ENCODE measurements at regions not wholly inside any gene's neighbourhood (a gene's known extent, or its start where the extent isn't known, plus 50 kb on each side); places are given as distances from the start of the nearest gene placed in this dataset.

GRCh38 chr13:108475181-108475580 is 154.2 kb upstream of the MYO16 start:
- Histone ChIP-seq H3K27me3 (no peaks in the 10 kb centered on the region), H3K27ac (no peak overlapping the region), H3K4me3 (no peak overlapping the region), H3K4me1 (no peaks in the 10 kb centered on the region), H3K36me3 (no peaks in the 10 kb centered on the region), H3K9me3 (no peaks in the 10 kb centered on the region)
- DNase-seq (no peak), ATAC-seq (ENCODE audit: low FRiP score in 2 of 2) (no peak)
- TF ChIP-seq CTCF (IDR thresholded peaks at IDR 0.05) (no peak), EP300 (IDR thresholded peaks at IDR 0.05) (no peak), POLR2AphosphoS5 (IDR thresholded peaks at IDR 0.05) (no peak), POLR2A (IDR thresholded peaks at IDR 0.05) (no peak)
- 81 to 85% methylated on average over 2 of the region's 2 CpGs for WGBS, 2 donors

GRCh38 chr13:108477376-108477775 is 152.0 kb upstream of the MYO16 start:
- no peak for DNase-seq
- Histone ChIP-seq H3K27me3 (no peaks in the 10 kb centered on the region), H3K4me3 (no peak overlapping the region), H3K27ac (no peak overlapping the region), H3K4me1 (no peaks in the 10 kb centered on the region), H3K36me3 (no peaks in the 10 kb centered on the region), H3K9me3 (no peaks in the 10 kb centered on the region)
- WGBS, 2 donors: 72 to 76% methylated on average over 4 of the region's 4 CpGs
- ATAC-seq (ENCODE audit: low FRiP score in 2 of 2): no peak
- TF ChIP-seq POLR2A (IDR thresholded peaks at IDR 0.05) (no peak), POLR2AphosphoS5 (IDR thresholded peaks at IDR 0.05) (no peak), EP300 (IDR thresholded peaks at IDR 0.05) (no peak), CTCF (IDR thresholded peaks at IDR 0.05) (no peak)

GRCh38 chr13:108478179-108478578 is 151.2 kb upstream of the MYO16 start:
- Histone ChIP-seq H3K4me1 (no peaks in the 10 kb centered on the region), H3K36me3 (no peaks in the 10 kb centered on the region), H3K9me3 (no peaks in the 10 kb centered on the region), H3K27ac (no peak overlapping the region), H3K27me3 (no peaks in the 10 kb centered on the region), H3K4me3 (no peak overlapping the region)
- 92 to 93% methylated on average over 1 of the region's 1 CpG for WGBS, 2 donors
- ATAC-seq (ENCODE audit: low FRiP score in 2 of 2) (no peak), DNase-seq (no peak)
- TF ChIP-seq POLR2AphosphoS5 (IDR thresholded peaks at IDR 0.05): no peak
- TF ChIP-seq CTCF (IDR thresholded peaks at IDR 0.05): no peak

GRCh38 chr13:108483981-108484380 is 145.4 kb upstream of the MYO16 start:
- Histone ChIP-seq H3K4me3 (no peak overlapping the region), H3K27ac (no peak overlapping the region), H3K9me3 (peaks cover 0 to 3% (median 0%) of the 10 kb centered on the region in 4 donors), H3K36me3 (no peaks in the 10 kb centered on the region), H3K4me1 (no peaks in the 10 kb centered on the region), H3K27me3 (no peaks in the 10 kb centered on the region)
- TF ChIP-seq CTCF (IDR thresholded peaks at IDR 0.05) (no peak), POLR2A (IDR thresholded peaks at IDR 0.05) (no peak), EP300 (IDR thresholded peaks at IDR 0.05) (no peak), POLR2AphosphoS5 (IDR thresholded peaks at IDR 0.05) (no peak)
- WGBS, 2 donors: 28 to 36% methylated on average over 1 of the region's 1 CpG
- no peak for ATAC-seq (ENCODE audit: low FRiP score in 2 of 2)
- no peak for DNase-seq

GRCh38 chr13:108486096-108486495 is 143.3 kb upstream of the MYO16 start:
- ATAC-seq (ENCODE audit: low FRiP score in 2 of 2) (no peak), DNase-seq (no peak)
- no peaks in the 10 kb centered on the region for H3K36me3 ChIP-seq
- TF ChIP-seq POLR2AphosphoS5 (IDR thresholded peaks at IDR 0.05): no peak
- no peak for TF ChIP-seq CTCF (IDR thresholded peaks at IDR 0.05)
- peaks cover 0 to 3% (median 0%) of the 10 kb centered on the region in 4 donors for H3K9me3 ChIP-seq
- H3K27ac ChIP-seq: no peak overlapping the region
- no peaks in the 10 kb centered on the region for H3K27me3 ChIP-seq
- H3K4me1 ChIP-seq: no peaks in the 10 kb centered on the region
- H3K4me3 ChIP-seq: no peak overlapping the region
